A549 (cell line): ENCODE measurements at regions not wholly inside any gene's neighbourhood (a gene's known extent, or its start where the extent isn't known, plus 50 kb on each side); places are given as distances from the start of the nearest gene placed in this dataset.

Experiments
- CTCF ChIP-seq: fragments of >200 bp; sonication (Bioruptor Twin); formaldehyde crosslinking; IDR thresholded peaks from 3 replicates; pipeline ENCODE4 v1.5.1; 2016
- EHMT2 ChIP-seq: fragments of 200-600 bp; sonication (generic); IDR thresholded peaks from 2 replicates; pipeline ENCODE4 v1.6.1; 2016; ENCODE audit warnings: antibody characterized with exemption, low read depth, mild to moderate bottlenecking, moderate library complexity
- EP300 ChIP-seq, 2 experiments: fragments of >200 bp; sonication (Bioruptor Twin); formaldehyde crosslinking; IDR thresholded peaks; 2 replicates in 1 of 2; 3 replicates in 1 of 2; pipeline ENCODE4 v1.6.1; 2016 to 2017
- ESRRA ChIP-seq: fragments of 150-350 bp; IDR thresholded peaks from 2 replicates; pipeline ENCODE4 v1.6.1; 2014; ENCODE audit warnings: mild to moderate bottlenecking, low read length, borderline replicate concordance
- JUNB ChIP-seq: fragments of >200 bp; sonication (Bioruptor Twin); formaldehyde crosslinking; IDR thresholded peaks from 2 replicates; pipeline ENCODE4 v1.6.1; 2016
- KDM1A ChIP-seq: fragments of 200-600 bp; sonication (generic); IDR thresholded peaks from 2 replicates; pipeline ENCODE4 v1.6.1; 2016; ENCODE audit warnings: low read depth, mild to moderate bottlenecking
- MAX ChIP-seq: IDR thresholded peaks from 2 replicates; pipeline ENCODE4 v1.6.1; 2012
- MYC ChIP-seq: IDR thresholded peaks from 2 replicates; pipeline ENCODE4 v1.6.1; 2012; ENCODE audit warnings: mild to moderate bottlenecking, inconsistent platforms, low read length, improper control_type of control experiment, borderline replicate concordance
- NFE2L2 ChIP-seq: fragments of 150-350 bp; conservative IDR thresholded peaks from 2 replicates; pipeline ENCODE4 v1.6.1; 2014; ENCODE audit warnings: low read length
- POLR2A ChIP-seq: IDR thresholded peaks from 2 replicates; pipeline ENCODE4 v1.6.1; 2012; ENCODE audit warnings: mild to moderate bottlenecking, low read length
- RAD21 ChIP-seq, 2 experiments: fragments of >200 bp in 1 of 2; sonication (Bioruptor Twin) in 1 of 2; formaldehyde crosslinking in 1 of 2; IDR thresholded peaks in 1 of 2; conservative IDR thresholded peaks in 1 of 2; 2 replicates in 1 of 2; 3 replicates in 1 of 2; pipeline ENCODE4 v1.6.1; 2012 to 2018; ENCODE audit warnings: inconsistent platforms in 1 of 2
- USF2 ChIP-seq: fragments of 450-650 bp; IDR thresholded peaks from 2 replicates; pipeline ENCODE4 v1.6.1; 2014; ENCODE audit warnings: antibody characterized with exemption
- ZC3H11A ChIP-seq: fragments of 450-650 bp; IDR thresholded peaks from 2 replicates; pipeline ENCODE4 v1.6.1; 2014; ENCODE audit warnings: antibody characterized with exemption, mild to moderate bottlenecking

DNA sequence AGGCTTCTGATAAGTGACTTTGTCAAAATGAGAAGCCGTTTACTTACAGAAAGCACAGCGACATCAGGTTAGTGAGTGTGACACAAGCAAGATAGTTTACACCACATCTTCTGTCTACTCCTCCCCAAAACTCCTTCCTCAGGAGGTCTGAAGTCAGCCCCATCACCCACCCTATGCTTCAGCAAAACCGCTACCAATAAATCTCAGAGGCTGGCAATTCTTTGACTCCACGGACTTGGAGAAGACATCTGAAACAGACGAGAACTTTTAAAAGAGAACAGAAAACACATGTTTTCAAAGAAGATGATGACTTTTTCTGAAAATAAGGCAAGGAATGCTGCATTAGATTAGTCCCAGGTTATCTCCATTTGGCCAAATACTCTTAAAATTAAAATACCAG is 261.1 kb downstream of the TBC1D4 start:
- TF ChIP-seq CTCF (no peak), EHMT2 (no peak), POLR2A (no peak), EP300 (IDR thresholded peaks at IDR 0.05) (no peak), JUNB (no peak), ZC3H11A (no peak), USF2 (no peak), ESRRA (no peak), RAD21 (conservative IDR thresholded peaks at IDR 0.05 in 1 of 2, IDR thresholded peaks at IDR 0.05 in 1 of 2) (no peak), MYC (no peak), MAX (no peak), NFE2L2 (no peak), KDM1A (no peak)
